ENCODE measurements at regions not wholly inside any gene's neighbourhood (a gene's known extent, or its start where the extent isn't known, plus 50 kb on each side); places are given as distances from the start of the nearest gene placed in this dataset.

DNA sequence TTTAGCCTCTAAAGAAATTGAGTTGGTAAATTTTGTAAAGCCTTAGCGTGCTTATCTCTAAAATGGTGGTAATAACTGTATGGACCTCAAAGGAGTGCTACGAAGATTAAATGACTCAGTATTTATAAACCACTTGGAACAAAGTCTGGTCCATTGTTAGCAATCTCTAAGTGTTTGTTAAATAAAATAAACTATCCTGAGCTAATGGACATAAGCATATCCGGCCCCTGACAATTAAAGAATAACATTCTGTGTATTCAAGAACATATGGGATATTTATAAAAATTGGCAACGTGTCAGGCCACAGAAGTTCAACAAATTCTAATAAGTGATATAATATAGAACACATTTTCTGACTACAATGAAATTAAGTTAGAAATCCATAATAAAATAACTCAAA, 71.0 kb downstream of the MYEOV start:
- Histone ChIP-seq H3K4me3 (no peak overlapping the region), H3K36me3 (ENCODE audit: control insufficient read depth in 4 of 4, insufficient read depth in 4 of 4, low read length in 4 of 4) (peaks cover 0 to 3% (median 0%) of the 10 kb centered on the region in 4 donors), H3K9ac (ENCODE audit: insufficient read depth in 1 of 2, low read length in 2 of 2) (no peak overlapping the region), H3K9me3 (ENCODE audit: control insufficient read depth in 4 of 4, insufficient read depth in 3 of 4, low read length in 3 of 4) (peaks cover 0 to 5% (median 2%) of the 10 kb centered on the region in 4 donors), H3K4me1 (ENCODE audit: control insufficient read depth in 5 of 5, insufficient read depth in 5 of 5, low read length in 5 of 5) (peaks cover 0 to 37% (median 11%) of the 10 kb centered on the region in 5 donors), H3K27ac (ENCODE audit: low read depth in 1 of 2, low read length in 1 of 2) (no peak overlapping the region), H3K27me3 (ENCODE audit: control insufficient read depth in 3 of 3, insufficient read depth in 3 of 3, low read length in 2 of 3) (no peaks in the 10 kb centered on the region)
- TF ChIP-seq, protein P1, sequence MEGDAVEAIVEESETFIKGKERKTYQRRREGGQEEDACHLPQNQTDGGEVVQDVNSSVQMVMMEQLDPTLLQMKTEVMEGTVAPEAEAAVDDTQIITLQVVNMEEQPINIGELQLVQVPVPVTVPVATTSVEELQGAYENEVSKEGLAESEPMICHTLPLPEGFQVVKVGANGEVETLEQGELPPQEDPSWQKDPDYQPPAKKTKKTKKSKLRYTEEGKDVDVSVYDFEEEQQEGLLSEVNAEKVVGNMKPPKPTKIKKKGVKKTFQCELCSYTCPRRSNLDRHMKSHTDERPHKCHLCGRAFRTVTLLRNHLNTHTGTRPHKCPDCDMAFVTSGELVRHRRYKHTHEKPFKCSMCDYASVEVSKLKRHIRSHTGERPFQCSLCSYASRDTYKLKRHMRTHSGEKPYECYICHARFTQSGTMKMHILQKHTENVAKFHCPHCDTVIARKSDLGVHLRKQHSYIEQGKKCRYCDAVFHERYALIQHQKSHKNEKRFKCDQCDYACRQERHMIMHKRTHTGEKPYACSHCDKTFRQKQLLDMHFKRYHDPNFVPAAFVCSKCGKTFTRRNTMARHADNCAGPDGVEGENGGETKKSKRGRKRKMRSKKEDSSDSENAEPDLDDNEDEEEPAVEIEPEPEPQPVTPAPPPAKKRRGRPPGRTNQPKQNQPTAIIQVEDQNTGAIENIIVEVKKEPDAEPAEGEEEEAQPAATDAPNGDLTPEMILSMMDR (IDR thresholded peaks at IDR 0.05; ENCODE audit: control extremely low read depth, extremely low read depth), result no peak
- ATAC-seq (ENCODE audit: insufficient read depth, low FRiP score), result no peak
- peak; percentile 14 to 95 (median 94) for DNase-seq
- 50 to 76% methylated on average over 4 of the region's 4 CpGs for WGBS, 2 donors

DNA sequence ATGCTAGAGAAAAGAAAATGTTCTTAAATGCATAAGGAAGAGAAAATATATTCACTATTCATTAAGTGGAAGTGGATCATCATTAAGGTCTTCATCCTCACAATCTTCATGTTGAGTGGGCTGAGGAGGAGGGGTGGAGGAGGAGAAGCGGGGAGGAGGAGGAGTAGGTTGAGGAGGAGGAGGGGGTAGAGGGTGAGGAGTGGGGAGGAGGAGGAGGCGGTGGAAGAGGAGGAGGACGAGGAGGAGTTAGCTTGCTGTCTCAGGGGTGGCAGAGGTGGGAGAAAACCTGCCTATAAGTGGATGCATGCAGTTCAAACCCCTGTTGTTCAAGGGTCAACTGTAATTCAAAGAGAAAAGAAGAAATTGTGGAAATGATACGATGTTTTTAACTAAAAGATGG, 71.6 kb downstream of the MYEOV start:
- Histone ChIP-seq H3K27ac (ENCODE audit: low read depth in 1 of 2, low read length in 1 of 2) (no peak overlapping the region), H3K27me3 (ENCODE audit: control insufficient read depth in 3 of 3, insufficient read depth in 3 of 3, low read length in 2 of 3) (no peaks in the 10 kb centered on the region), H3K36me3 (ENCODE audit: control insufficient read depth in 4 of 4, insufficient read depth in 4 of 4, low read length in 4 of 4) (peaks cover 0 to 3% (median 0%) of the 10 kb centered on the region in 4 donors), H3K9ac (ENCODE audit: insufficient read depth in 1 of 2, low read length in 2 of 2) (no peak overlapping the region), H3K9me3 (ENCODE audit: control insufficient read depth in 4 of 4, insufficient read depth in 3 of 4, low read length in 3 of 4) (peaks cover 0 to 4% (median under 1%) of the 10 kb centered on the region in 4 donors), H3K4me3 (no peak overlapping the region), H3K4me1 (ENCODE audit: control insufficient read depth in 5 of 5, insufficient read depth in 5 of 5, low read length in 5 of 5) (peaks cover 0 to 37% (median 8%) of the 10 kb centered on the region in 5 donors)
- ATAC-seq (ENCODE audit: insufficient read depth, low FRiP score) (no peak), DNase-seq (peak; percentile 55 to 82 (median 69))
- 79% methylated on average over 4 of the region's 4 CpGs for WGBS, 2 donors
- TF ChIP-seq, protein P1 (IDR thresholded peaks at IDR 0.05; ENCODE audit: control extremely low read depth, extremely low read depth), result no peak

DNA sequence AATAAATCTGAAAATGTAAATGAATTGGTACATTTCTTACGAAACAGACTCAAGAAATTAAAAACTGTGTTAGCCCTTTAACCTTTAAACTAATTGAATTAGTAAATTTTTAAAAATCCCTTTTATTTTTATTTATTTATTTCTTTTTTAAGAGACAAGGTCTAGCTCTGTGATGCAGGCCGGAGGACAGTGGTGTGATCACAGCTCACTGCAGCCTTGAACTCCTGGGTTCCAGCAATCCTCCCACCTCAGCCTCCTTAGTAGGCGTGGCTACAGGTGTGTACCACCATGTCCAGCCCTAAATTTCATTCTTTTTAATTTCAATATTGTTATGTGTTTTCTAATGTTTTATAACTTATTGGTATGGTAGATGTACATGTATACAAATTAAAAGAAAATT, 72.6 kb downstream of the MYEOV start:
- Histone ChIP-seq H3K4me1 (ENCODE audit: control insufficient read depth in 5 of 5, insufficient read depth in 5 of 5, low read length in 5 of 5) (peaks cover 0 to 31% (median 8%) of the 10 kb centered on the region in 5 donors), H3K36me3 (ENCODE audit: control insufficient read depth in 4 of 4, insufficient read depth in 4 of 4, low read length in 4 of 4) (peaks cover 0 to 3% (median 0%) of the 10 kb centered on the region in 4 donors), H3K27ac (ENCODE audit: low read depth in 1 of 2, low read length in 1 of 2) (no peak overlapping the region), H3K4me3 (no peak overlapping the region), H3K9me3 (ENCODE audit: control insufficient read depth in 4 of 4, insufficient read depth in 3 of 4, low read length in 3 of 4) (peaks cover 0 to 4% (median under 1%) of the 10 kb centered on the region in 4 donors), H3K27me3 (ENCODE audit: control insufficient read depth in 3 of 3, insufficient read depth in 3 of 3, low read length in 2 of 3) (no peaks in the 10 kb centered on the region), H3K9ac (ENCODE audit: insufficient read depth in 1 of 2, low read length in 2 of 2) (no peak overlapping the region)
- DNase-seq, result peak in 1 of 3 donors; percentile 5
- 95 to 96% methylated on average over 3 of the region's 3 CpGs for WGBS, 2 donors
- TF ChIP-seq, protein P1 (IDR thresholded peaks at IDR 0.05; ENCODE audit: control extremely low read depth, extremely low read depth), result no peak
- ATAC-seq (ENCODE audit: insufficient read depth, low FRiP score), result no peak

Measured in lung (tissue), 11 donors.